OCI-M1 (cell line): ENCODE measurements at regions not wholly inside any gene's neighbourhood (a gene's known extent, or its start where the extent isn't known, plus 50 kb on each side); places are given as distances from the start of the nearest gene placed in this dataset.

ENCODE experiments used
- DNase-seq: peaks from one replicate; lab custom pipeline; 2025; lab: John Stamatoyannopoulos, UW

- no peak for DNase-seq
Measured at GRCh38 chr20:23279836-23280235, 70.8 kb upstream of the NXT1 start.

GRCh38 chr20:23278172-23278571, 72.4 kb upstream of the NXT1 start:
- DNase-seq, result no peak

- no peak for DNase-seq
Measured at GRCh38 chr20:23277316-23277715, 73.3 kb upstream of the NXT1 start.

- no peak for DNase-seq
Measured at GRCh38 chr20:23273776-23274175, 76.8 kb upstream of the NXT1 start.

GRCh38 chr20:23272176-23273029, 78.2 kb upstream of the NXT1 start:
- DNase-seq, result no peak

GRCh38 chr20:23270382-23270911, 80.1 kb upstream of the NXT1 start:
- no peak for DNase-seq

GRCh38 chr20:23269954-23270353, 80.6 kb upstream of the NXT1 start:
- DNase-seq, result no peak

GRCh38 chr20:23268792-23269354, 81.7 kb upstream of the NXT1 start:
- peak; percentile 4 for DNase-seq

GRCh38 chr20:23267909-23268308, 82.7 kb upstream of the NXT1 start:
- no peak for DNase-seq

GRCh38 chr20:23266530-23267398, 83.8 kb upstream of the NXT1 start:
- no peak for DNase-seq

GRCh38 chr20:23265226-23265625, 85.4 kb upstream of the NXT1 start:
- DNase-seq, result no peak

- DNase-seq, result no peak
Measured at GRCh38 chr20:23264545-23264944, 86.0 kb upstream of the NXT1 start.

- no peak for DNase-seq
Measured at GRCh38 chr20:23260181-23260840, 90.3 kb upstream of the NXT1 start.

- no peak for DNase-seq
Measured at GRCh38 chr20:23258747-23259121, 91.9 kb upstream of the NXT1 start.

- peak; percentile 15 for DNase-seq
Measured at GRCh38 chr20:23257848-23258746, 92.5 kb upstream of the NXT1 start.

- DNase-seq, result no peak
Measured at GRCh38 chr20:23257106-23257761, 93.4 kb upstream of the NXT1 start.

- no peak for DNase-seq
Measured at GRCh38 chr20:23255716-23256385, 94.7 kb upstream of the NXT1 start.

- DNase-seq, result no peak
Measured at GRCh38 chr20:23255106-23255505, 95.5 kb upstream of the NXT1 start.

- no peak for DNase-seq
Measured at GRCh38 chr20:23254505-23254904, 96.1 kb upstream of the NXT1 start.

- DNase-seq, result no peak
Measured at GRCh38 chr20:23254034-23254433, 96.6 kb upstream of the NXT1 start.
